B cell (primary cell): ENCODE measurements at regions not wholly inside any gene's neighbourhood (a gene's known extent, or its start where the extent isn't known, plus 50 kb on each side); places are given as distances from the start of the nearest gene placed in this dataset.

ENCODE experiments used
- ATAC-seq: fragments of 200-7000 bp; cut with Tn5 transposase; one replicate; pipeline ENCODE4 v1.10.0; 2021; ENCODE audit warnings: low read depth, mild to moderate bottlenecking, moderate number of reproducible peaks, moderate library complexity
- CTCF ChIA-PET: fragments of 350-600 bp; sonication (Branson Sonifier 250); formaldehyde crosslinking; loops from one replicate; lab custom pipeline; 2021; ENCODE audit warnings: antibody characterized with exemption, inconsistent platforms; lab: Charles Lee
- POLR2A ChIA-PET: fragments of 350-600 bp; sonication (Branson Sonifier 250); formaldehyde crosslinking; loops from one replicate; lab custom pipeline; 2021; ENCODE audit warnings: antibody characterized with exemption; lab: Charles Lee
- DNase-seq: peaks from one replicate; pipeline ENCODE4 v3.0.0; 2013
- H2AFZ ChIP-seq: 2 replicates; pipeline ENCODE4 v1.6.1; 2012; ENCODE audit warnings: mild to moderate bottlenecking, low read depth, low read length; ENCODE audit not compliant: insufficient read depth, poor library complexity, severe bottlenecking
- H3K27ac ChIP-seq, 2 donors: 1 replicate in 1 of 2; 2 replicates in 1 of 2; pipeline ENCODE4 v1.5.1; 2012 to 2013; ENCODE audit warnings: low read length in 2 of 2, mild to moderate bottlenecking in 2 of 2, moderate library complexity in 1 of 2
- H3K27me3 ChIP-seq, 4 experiments: fragments of 200-600 bp in 1 of 4; sonication (generic) in 1 of 4; replicated peaks in 1 of 4; 1 replicate in 2 of 4; 2 replicates in 2 of 4; pipeline versions ENCODE4 v1.6.1 to v1.7.0; 2013 to 2016; ENCODE audit warnings: low read length in 3 of 4, mild to moderate bottlenecking in 2 of 4, mixed read lengths in 1 of 4, moderate library complexity in 1 of 4; ENCODE audit not compliant: insufficient read depth in 4 of 4, control insufficient read depth in 3 of 4; ENCODE audit errors: control extremely low read depth in 1 of 4
- H3K36me3 ChIP-seq, 2 experiments: replicated peaks in 1 of 2; 1 replicate in 1 of 2; 2 replicates in 1 of 2; pipeline versions ENCODE4 v1.6.1 to v1.7.1; 2013; ENCODE audit warnings: low read length in 1 of 2; ENCODE audit not compliant: insufficient read depth in 2 of 2, control insufficient read depth in 1 of 2; ENCODE audit errors: control extremely low read depth in 1 of 2, extremely low read depth in 1 of 2
- H3K4me1 ChIP-seq, 2 donors: fragments of 200-600 bp in 1 of 2; sonication (generic) in 1 of 2; 1 replicate in 1 of 2; 2 replicates in 1 of 2; pipeline versions ENCODE4 v1.5.1 to v1.6.1; 2013 to 2017; ENCODE audit warnings: low read length in 2 of 2; ENCODE audit not compliant: control insufficient read depth in 2 of 2, insufficient read depth in 2 of 2
- H3K4me2 ChIP-seq: replicated peaks from 2 replicates; pipeline ENCODE3; 2012; ENCODE audit warnings: mild to moderate bottlenecking, low read depth, low read length; ENCODE audit not compliant: poor library complexity, severe bottlenecking
- H3K4me3 ChIP-seq, 5 experiments: fragments of 200-600 bp in 1 of 5; sonication (generic) in 1 of 5; 1 replicate in 3 of 5; 2 replicates in 2 of 5; pipeline versions ENCODE4 v1.5.1 to v1.7.0; 2011 to 2016; ENCODE audit warnings: low read length in 4 of 5, mild to moderate bottlenecking in 4 of 5, low read depth in 2 of 5, control low read depth in 1 of 5, moderate library complexity in 1 of 5; ENCODE audit not compliant: insufficient read depth in 1 of 5; ENCODE audit errors: control extremely low read depth in 1 of 5, extremely low read depth in 1 of 5
- H3K79me2 ChIP-seq: fragments of 200-600 bp; sonication (generic); one replicate; pipeline ENCODE4 v1.6.0; 2016; ENCODE audit warnings: low read length; ENCODE audit not compliant: control insufficient read depth, insufficient read depth
- H3K9ac ChIP-seq: fragments of 200-600 bp; sonication (generic); 2 replicates; pipeline ENCODE4 v1.6.1; 2017; ENCODE audit warnings: mild to moderate bottlenecking, low read length, moderate library complexity
- H3K9me3 ChIP-seq, 3 donors: one replicate each; pipeline versions ENCODE4 v1.6.1 to v1.7.1; 2013; ENCODE audit warnings: low read length in 2 of 3; ENCODE audit not compliant: control insufficient read depth in 2 of 3, insufficient read depth in 1 of 3; ENCODE audit errors: control extremely low read depth in 1 of 3
- H4K20me1 ChIP-seq: 2 replicates; pipeline ENCODE4 v1.6.0; 2012; ENCODE audit warnings: mild to moderate bottlenecking, low read length; ENCODE audit not compliant: insufficient read depth, control insufficient read depth, poor library complexity, severe bottlenecking
- H3K27ac Mint-ChIP-seq: one replicate; pipeline ENCODE4 v1.8.0; 2021; ENCODE audit warnings: mixed read lengths
- H3K27me3 Mint-ChIP-seq: one replicate; pipeline ENCODE4 v1.8.0; 2021; ENCODE audit warnings: mixed read lengths
- H3K4me1 Mint-ChIP-seq: one replicate; pipeline ENCODE4 v1.8.0; 2021; ENCODE audit warnings: mixed read lengths
- H3K4me3 Mint-ChIP-seq: one replicate; pipeline ENCODE4 v1.8.0; 2021; ENCODE audit warnings: mixed read lengths
- H3K9me3 Mint-ChIP-seq: one replicate; pipeline ENCODE4 v1.8.0; 2022; ENCODE audit warnings: mixed read lengths; ENCODE audit not compliant: insufficient read depth
- EZH2 ChIP-seq: IDR thresholded peaks from 2 replicates; pipeline ENCODE4 v1.6.1; 2012; ENCODE audit warnings: borderline replicate concordance, low read depth, mild to moderate bottlenecking, moderate library complexity, low read length; ENCODE audit not compliant: insufficient read depth, poor library complexity, severe bottlenecking
- WGBS: methylation state at CpG from one replicate; pipeline ENCODE4 v1.1.5; 2013; ENCODE audit warnings: missing lambda C conversion rate; ENCODE audit not compliant: insufficient coverage; 5-methylcytosine and 5-hydroxymethylcytosine counted together
- intact Hi-C: fragments of 100-400 bp; cut with micrococcal nuclease; formaldehyde crosslinking; loops from one replicate; pipeline ENCODE4 v1.10.0; 2022
- TF ChIP-seq, protein P1 (sequence below): fragments of 200-600 bp; IDR thresholded peaks from one replicate; pipeline ENCODE4 v1.8.0; 2022; ENCODE audit warnings: antibody characterized with exemption, mild to moderate bottlenecking

DNA sequence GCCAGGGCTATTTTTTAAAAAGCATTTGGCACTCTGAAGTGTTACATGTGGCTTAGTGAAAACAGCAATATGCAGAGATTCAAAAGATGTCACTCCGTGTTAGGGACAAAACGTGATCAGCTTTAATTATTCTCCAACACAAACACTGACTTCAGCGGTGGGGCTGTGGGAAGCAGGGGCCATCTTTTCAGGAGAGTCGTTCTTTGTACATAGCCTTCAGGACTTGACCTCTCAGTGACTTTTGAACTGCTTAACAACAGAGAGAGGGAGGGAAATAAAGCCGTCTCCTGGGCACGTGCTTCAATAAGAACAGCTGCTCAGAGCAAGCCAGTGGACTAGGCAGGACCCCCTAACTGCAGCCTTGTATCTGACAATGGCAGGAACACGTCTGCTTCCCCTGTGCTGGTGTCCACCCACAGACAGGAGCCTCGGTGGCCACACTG lies 95.0 kb upstream of the HDAC4 start:
- Histone ChIP-seq H3K9ac (no peak overlapping the region), H3K27ac (no peak overlapping the region), H3K9me3 (peaks cover 0 to 9% (median 0%) of the 10 kb centered on the region in 3 donors), H4K20me1 (no peaks in the 10 kb centered on the region), H3K79me2 (no peaks in the 10 kb centered on the region), H2AFZ (no peak overlapping the region), H3K4me3 (no peak overlapping the region), H3K4me1 (no peaks in the 10 kb centered on the region), H3K36me3 (no peaks in the 10 kb centered on the region), H3K27me3 (peaks cover 0 to 5% (median 1%) of the 10 kb centered on the region in 4 experiments), H3K4me2 (no peak overlapping the region)
- DNase-seq (no peak), ATAC-seq (no peak)
- Mint-ChIP-seq H3K4me3 (no peak overlapping the region), H3K27me3 (peaks cover 12% of the 10 kb centered on the region), H3K27ac (no peak overlapping the region), H3K9me3 (no peaks in the 10 kb centered on the region), H3K4me1 (no peaks in the 10 kb centered on the region)
- 57% methylated on average over 5 of the region's 8 CpGs for WGBS
- ChIA-PET CTCF (no interaction called here), POLR2A (no interaction called here)
- TF ChIP-seq EZH2: no peak
- TF ChIP-seq, protein P1, sequence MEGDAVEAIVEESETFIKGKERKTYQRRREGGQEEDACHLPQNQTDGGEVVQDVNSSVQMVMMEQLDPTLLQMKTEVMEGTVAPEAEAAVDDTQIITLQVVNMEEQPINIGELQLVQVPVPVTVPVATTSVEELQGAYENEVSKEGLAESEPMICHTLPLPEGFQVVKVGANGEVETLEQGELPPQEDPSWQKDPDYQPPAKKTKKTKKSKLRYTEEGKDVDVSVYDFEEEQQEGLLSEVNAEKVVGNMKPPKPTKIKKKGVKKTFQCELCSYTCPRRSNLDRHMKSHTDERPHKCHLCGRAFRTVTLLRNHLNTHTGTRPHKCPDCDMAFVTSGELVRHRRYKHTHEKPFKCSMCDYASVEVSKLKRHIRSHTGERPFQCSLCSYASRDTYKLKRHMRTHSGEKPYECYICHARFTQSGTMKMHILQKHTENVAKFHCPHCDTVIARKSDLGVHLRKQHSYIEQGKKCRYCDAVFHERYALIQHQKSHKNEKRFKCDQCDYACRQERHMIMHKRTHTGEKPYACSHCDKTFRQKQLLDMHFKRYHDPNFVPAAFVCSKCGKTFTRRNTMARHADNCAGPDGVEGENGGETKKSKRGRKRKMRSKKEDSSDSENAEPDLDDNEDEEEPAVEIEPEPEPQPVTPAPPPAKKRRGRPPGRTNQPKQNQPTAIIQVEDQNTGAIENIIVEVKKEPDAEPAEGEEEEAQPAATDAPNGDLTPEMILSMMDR: no peak
- intact Hi-C loops: no loop called here

DNA sequence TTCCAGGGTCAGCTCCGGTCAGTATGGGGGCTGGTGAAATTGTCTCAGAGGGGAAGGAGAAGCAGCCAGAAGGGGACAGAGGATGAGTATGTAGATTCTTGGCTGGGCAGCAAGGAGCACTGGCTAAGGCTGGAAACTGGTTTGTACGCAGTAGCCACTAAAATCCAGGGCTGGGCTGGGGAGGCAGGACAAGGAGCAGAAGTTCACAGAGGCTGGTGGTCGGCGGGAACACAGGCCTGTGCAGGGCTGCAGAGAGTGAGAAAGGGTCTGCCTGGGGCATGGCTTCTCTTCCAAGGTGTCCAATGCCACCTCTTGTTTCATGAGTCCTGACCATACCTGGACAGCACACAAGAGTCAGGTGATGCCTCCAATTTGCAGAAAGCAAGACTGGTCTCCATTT lies 94.4 kb upstream of the HDAC4 start:
- ATAC-seq (no peak), DNase-seq (no peak)
- ChIA-PET CTCF (no interaction called here), POLR2A (no interaction called here)
- Mint-ChIP-seq H3K27ac (no peak overlapping the region), H3K9me3 (no peaks in the 10 kb centered on the region), H3K27me3 (peaks cover 16% of the 10 kb centered on the region), H3K4me3 (no peak overlapping the region), H3K4me1 (no peaks in the 10 kb centered on the region)
- Histone ChIP-seq H3K27ac (no peak overlapping the region), H3K27me3 (peaks cover 0 to 5% (median 1%) of the 10 kb centered on the region in 4 experiments), H4K20me1 (no peaks in the 10 kb centered on the region), H3K4me2 (no peak overlapping the region), H2AFZ (no peak overlapping the region), H3K36me3 (no peaks in the 10 kb centered on the region), H3K9ac (no peak overlapping the region), H3K79me2 (no peaks in the 10 kb centered on the region), H3K4me1 (no peaks in the 10 kb centered on the region), H3K9me3 (peaks cover 0 to 9% (median 0%) of the 10 kb centered on the region in 3 donors), H3K4me3 (no peak overlapping the region)
- TF ChIP-seq EZH2: no peak
- TF ChIP-seq, protein P1: no peak
- intact Hi-C loops: no loop called here
- 85% methylated on average over 4 of the region's 4 CpGs for WGBS
